ENCODE measurements at regions not wholly inside any gene's neighbourhood (a gene's known extent, or its start where the extent isn't known, plus 50 kb on each side); places are given as distances from the start of the nearest gene placed in this dataset.

DNA sequence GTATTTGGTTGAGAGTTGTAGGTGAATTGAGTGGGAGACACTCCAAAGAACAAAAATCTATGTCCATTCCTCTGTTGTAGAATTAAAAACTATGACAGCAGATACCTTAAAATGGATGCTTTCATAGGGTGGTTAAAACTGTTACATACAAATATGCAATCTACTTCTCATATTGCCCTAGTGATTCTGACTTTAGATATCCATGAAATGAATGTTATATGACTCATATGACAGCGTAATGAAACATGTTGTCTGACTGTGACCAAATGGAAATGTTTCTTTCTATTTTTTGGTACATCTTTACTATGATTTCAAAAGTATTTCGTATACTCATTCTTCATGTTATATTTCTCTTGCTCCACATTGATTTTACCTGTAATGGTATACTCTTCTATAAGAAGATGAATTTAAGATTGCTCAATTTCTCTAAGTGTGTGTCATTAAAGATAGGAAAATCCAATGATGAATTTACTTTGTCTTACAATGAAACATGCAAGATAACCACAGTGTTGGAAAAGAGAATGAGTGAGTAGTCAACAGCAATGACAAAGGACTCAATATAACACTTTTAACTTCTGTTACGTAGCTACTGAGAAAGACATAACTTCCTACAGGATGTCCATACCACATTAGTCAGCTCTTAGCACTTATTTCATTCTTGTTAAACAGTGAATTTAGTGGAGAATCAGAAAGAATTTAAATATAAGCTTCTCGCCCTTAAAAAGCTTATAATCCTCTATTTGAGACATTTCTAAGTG, 79.3 kb upstream of the LSAMP start:
- intact Hi-C loops (cut with DNase I): no loop called here
- WGBS, 2 donors: 84 to 87% methylated on average over 4 of the region's 4 CpGs
- Histone ChIP-seq H3K27me3 (no peaks in the 10 kb centered on the region), H3K27ac (no peak overlapping the region), H3K4me3 (replicated peaks in 1 of 3) (no peak overlapping the region), H3K4me1 (no peaks in the 10 kb centered on the region), H3K9me3 (no peaks in the 10 kb centered on the region), H3K36me3 (no peaks in the 10 kb centered on the region)
- DNase-seq: no peak
- TF ChIP-seq, protein P1, sequence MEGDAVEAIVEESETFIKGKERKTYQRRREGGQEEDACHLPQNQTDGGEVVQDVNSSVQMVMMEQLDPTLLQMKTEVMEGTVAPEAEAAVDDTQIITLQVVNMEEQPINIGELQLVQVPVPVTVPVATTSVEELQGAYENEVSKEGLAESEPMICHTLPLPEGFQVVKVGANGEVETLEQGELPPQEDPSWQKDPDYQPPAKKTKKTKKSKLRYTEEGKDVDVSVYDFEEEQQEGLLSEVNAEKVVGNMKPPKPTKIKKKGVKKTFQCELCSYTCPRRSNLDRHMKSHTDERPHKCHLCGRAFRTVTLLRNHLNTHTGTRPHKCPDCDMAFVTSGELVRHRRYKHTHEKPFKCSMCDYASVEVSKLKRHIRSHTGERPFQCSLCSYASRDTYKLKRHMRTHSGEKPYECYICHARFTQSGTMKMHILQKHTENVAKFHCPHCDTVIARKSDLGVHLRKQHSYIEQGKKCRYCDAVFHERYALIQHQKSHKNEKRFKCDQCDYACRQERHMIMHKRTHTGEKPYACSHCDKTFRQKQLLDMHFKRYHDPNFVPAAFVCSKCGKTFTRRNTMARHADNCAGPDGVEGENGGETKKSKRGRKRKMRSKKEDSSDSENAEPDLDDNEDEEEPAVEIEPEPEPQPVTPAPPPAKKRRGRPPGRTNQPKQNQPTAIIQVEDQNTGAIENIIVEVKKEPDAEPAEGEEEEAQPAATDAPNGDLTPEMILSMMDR (IDR thresholded peaks at IDR 0.05): no peak
- TF ChIP-seq POLR2A (IDR thresholded peaks at IDR 0.05): no peak

DNA sequence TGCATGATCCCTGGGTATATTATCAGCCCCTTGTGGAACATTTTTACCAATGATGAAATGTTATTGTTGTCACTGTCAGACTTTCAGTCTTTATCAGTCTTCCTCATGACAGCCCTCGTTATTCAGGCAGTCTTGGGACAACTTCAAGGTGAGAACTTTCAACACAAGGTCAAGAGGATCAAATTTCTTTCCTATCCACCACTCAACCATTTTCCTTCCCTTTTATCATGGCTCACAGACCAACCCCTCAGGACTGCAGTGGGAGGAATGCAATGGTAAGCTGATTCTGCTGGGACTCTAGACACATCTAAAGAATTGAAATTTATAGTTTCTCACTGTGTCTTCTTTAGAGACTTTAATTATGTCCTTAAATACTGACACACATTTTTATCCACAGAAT, 107.0 kb upstream of the LSAMP start:
- no peak overlapping the region for H3K27ac ChIP-seq
- no peak overlapping the region for H3K4me3 ChIP-seq (replicated peaks in 1 of 3)
- H3K27me3 ChIP-seq: no peaks in the 10 kb centered on the region
- TF ChIP-seq POLR2A (IDR thresholded peaks at IDR 0.05): no peak
- TF ChIP-seq, protein P1 (IDR thresholded peaks at IDR 0.05): no peak
- DNase-seq: no peak
- H3K9me3 ChIP-seq: no peaks in the 10 kb centered on the region
- intact Hi-C loops (cut with DNase I): no loop called here
- no peaks in the 10 kb centered on the region for H3K4me1 ChIP-seq
- no peaks in the 10 kb centered on the region for H3K36me3 ChIP-seq
- 13% methylated on average over 1 of the region's 1 CpG for WGBS, 2 donors

DNA sequence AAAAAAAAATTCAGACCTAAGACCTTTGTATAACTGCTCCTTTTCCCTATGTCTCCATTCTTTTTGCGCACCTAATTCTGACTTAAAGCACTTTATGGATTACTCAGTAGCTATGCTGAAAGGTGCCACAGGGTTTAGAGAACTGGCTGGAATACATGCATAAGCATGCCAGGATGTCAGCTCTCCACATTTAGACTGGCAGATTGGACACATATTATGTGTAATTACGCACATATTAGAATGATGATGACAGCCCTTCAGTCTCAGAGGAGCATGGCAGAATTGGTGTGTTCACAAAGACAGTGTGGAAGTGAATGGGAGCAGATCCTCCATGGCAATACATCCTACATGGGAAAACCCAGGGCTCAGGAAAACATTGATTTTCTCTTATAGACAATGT, 108.1 kb upstream of the LSAMP start:
- intact Hi-C loops (cut with DNase I): no loop called here
- no peaks in the 10 kb centered on the region for H3K9me3 ChIP-seq
- H3K27ac ChIP-seq: no peak overlapping the region
- 91 to 99% methylated on average over 2 of the region's 2 CpGs for WGBS, 2 donors
- no peak overlapping the region for H3K4me3 ChIP-seq (replicated peaks in 1 of 3)
- H3K36me3 ChIP-seq: no peaks in the 10 kb centered on the region
- no peaks in the 10 kb centered on the region for H3K4me1 ChIP-seq
- no peak for DNase-seq
- no peak for TF ChIP-seq POLR2A (IDR thresholded peaks at IDR 0.05)
- TF ChIP-seq, protein P1 (IDR thresholded peaks at IDR 0.05): no peak
- no peaks in the 10 kb centered on the region for H3K27me3 ChIP-seq

DNA sequence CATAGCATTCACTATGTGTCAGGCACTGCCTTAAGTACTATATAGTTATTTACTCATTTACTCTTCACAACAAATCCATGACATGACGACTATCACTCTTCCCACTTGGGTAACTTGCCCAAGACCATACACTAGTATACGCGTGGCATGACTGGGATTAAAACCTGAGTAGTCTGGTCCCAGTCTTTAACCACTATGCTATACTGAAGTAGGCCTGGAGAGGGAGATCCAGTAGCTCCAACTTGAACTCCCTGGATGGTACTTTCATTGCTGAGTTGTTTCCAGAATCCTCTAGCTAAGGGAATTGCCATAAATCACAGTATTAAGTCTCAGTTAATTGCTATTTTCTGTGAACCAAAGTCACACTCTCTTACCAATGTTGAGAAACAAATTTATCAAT, 116.2 kb upstream of the LSAMP start:
- no peaks in the 10 kb centered on the region for H3K4me1 ChIP-seq
- 58 to 59% methylated on average over 3 of the region's 3 CpGs for WGBS, 2 donors
- H3K27me3 ChIP-seq: no peaks in the 10 kb centered on the region
- no peaks in the 10 kb centered on the region for H3K9me3 ChIP-seq
- TF ChIP-seq, protein P1 (IDR thresholded peaks at IDR 0.05): no peak
- TF ChIP-seq POLR2A (IDR thresholded peaks at IDR 0.05): no peak
- H3K36me3 ChIP-seq: no peaks in the 10 kb centered on the region
- no peak overlapping the region for H3K27ac ChIP-seq
- intact Hi-C loops (cut with DNase I): no loop called here
- H3K4me3 ChIP-seq (replicated peaks in 1 of 3): no peak overlapping the region
- no peak for DNase-seq

DNA sequence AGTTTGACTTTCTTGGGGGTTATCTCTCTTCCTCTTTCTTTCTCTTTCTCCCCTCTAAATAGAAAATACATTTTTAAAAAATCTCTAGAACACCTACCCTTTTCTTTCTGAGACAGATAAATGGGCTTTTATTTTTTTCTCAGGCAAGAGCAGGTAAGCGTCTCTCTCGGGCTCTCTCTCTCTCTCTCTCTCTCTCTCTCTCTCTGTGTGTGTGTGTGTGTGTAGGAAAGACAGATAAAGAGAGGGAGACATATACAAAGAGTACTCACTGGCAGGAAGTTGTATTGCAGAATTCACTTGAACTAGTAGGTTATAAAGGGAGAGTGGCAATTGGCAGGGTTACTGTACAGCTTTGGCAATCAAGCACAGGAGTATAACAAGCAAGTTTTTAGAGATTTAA, 118.1 kb upstream of the LSAMP start:
- TF ChIP-seq, protein P1 (IDR thresholded peaks at IDR 0.05): no peak
- no peak for TF ChIP-seq POLR2A (IDR thresholded peaks at IDR 0.05)

More for the DNA sequence above, 118.1 kb upstream of the LSAMP start:
- 34 to 46% methylated on average over 2 of the region's 2 CpGs for WGBS, 2 donors
- Histone ChIP-seq H3K4me3 (replicated peaks in 1 of 3) (no peak overlapping the region), H3K4me1 (peaks cover 3 to 6% of the 10 kb centered on the region in 2 donors), H3K9me3 (no peaks in the 10 kb centered on the region), H3K27ac (no peak overlapping the region), H3K27me3 (no peaks in the 10 kb centered on the region), H3K36me3 (no peaks in the 10 kb centered on the region)
- no peak for DNase-seq
- intact Hi-C loops (cut with DNase I): no loop called here
